ENCODE measurements at regions not wholly inside any gene's neighbourhood (a gene's known extent, or its start where the extent isn't known, plus 50 kb on each side); places are given as distances from the start of the nearest gene placed in this dataset.

DNA sequence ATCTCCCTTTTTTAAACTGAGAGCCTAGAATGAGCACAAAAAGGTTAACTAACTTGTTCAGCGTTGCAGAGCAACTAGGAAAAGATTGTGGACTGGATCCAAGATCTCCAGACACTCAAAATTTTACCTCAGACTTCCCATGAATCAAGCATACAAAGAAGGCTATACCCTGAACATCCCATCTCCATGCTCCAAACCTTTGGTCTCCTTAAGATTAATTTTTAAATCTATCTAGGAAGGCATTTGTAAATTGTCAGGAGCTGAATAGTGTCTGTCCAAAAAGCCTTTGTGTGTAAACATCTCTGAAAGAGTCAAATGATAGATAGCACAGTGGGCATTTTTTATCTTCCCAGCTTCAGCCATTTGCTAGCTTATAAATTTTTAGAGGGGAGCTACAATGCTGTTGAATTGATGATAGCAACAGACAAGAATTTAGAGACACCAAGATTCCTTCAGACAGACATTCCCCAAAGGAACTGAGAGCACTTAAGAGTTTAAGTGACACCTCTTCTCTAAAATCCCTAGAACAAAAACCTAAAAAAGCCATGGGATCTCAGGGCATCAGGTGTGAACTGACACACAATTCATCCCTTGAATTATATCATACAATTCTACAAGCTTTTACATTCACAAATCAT is 480.8 kb upstream of the FAM241A start:
- TF ChIP-seq NFIC (IDR thresholded peaks at IDR 0.05) (no peak), REST (IDR thresholded peaks at IDR 0.05; ENCODE audit: low read depth) (no peak), TAF1 (IDR thresholded peaks at IDR 0.05; ENCODE audit: low read depth) (no peak), ZBTB7A (IDR thresholded peaks at IDR 0.05; ENCODE audit: low read depth) (no peak), TEAD4 (IDR thresholded peaks at IDR 0.05) (no peak), CREB1 (IDR thresholded peaks at IDR 0.05; ENCODE audit: low read depth) (no peak), EGR1 (IDR thresholded peaks at IDR 0.05) (no peak), CEBPB (IDR thresholded peaks at IDR 0.05) (no peak)
- TF ChIP-seq, protein P1, sequence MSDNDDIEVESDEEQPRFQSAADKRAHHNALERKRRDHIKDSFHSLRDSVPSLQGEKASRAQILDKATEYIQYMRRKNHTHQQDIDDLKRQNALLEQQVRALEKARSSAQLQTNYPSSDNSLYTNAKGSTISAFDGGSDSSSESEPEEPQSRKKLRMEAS (IDR thresholded peaks at IDR 0.05) = no peak

GRCh38 chr4:111666826-111667360 is 478.4 kb upstream of the FAM241A start:
- TF ChIP-seq ZBTB7A (IDR thresholded peaks at IDR 0.05; ENCODE audit: low read depth) = no peak
- TF ChIP-seq TEAD4 (IDR thresholded peaks at IDR 0.05) = no peak
- no peak for TF ChIP-seq RAD21 (IDR thresholded peaks at IDR 0.05; ENCODE audit: low read depth)
- TF ChIP-seq TCF12 (IDR thresholded peaks at IDR 0.05; ENCODE audit: low read depth) = no peak
- no peak for TF ChIP-seq EGR1 (IDR thresholded peaks at IDR 0.05)
- TF ChIP-seq NFIC (IDR thresholded peaks at IDR 0.05) = no peak
- no peak for TF ChIP-seq TAF1 (IDR thresholded peaks at IDR 0.05; ENCODE audit: low read depth)
- TF ChIP-seq YY1 (IDR thresholded peaks at IDR 0.05; ENCODE audit: low read depth) = no peak
- no peak for TF ChIP-seq USF1 (IDR thresholded peaks at IDR 0.05)

GRCh38 chr4:111671756-111672155 is 473.5 kb upstream of the FAM241A start:
- no peak for TF ChIP-seq REST (IDR thresholded peaks at IDR 0.05; ENCODE audit: low read depth)
- no peak for TF ChIP-seq CREB1 (IDR thresholded peaks at IDR 0.05; ENCODE audit: low read depth)
- no peak for TF ChIP-seq TEAD4 (IDR thresholded peaks at IDR 0.05)
- TF ChIP-seq FOXM1 (IDR thresholded peaks at IDR 0.05; ENCODE audit: borderline replicate concordance, low read depth) = no peak
- TF ChIP-seq TCF12 (IDR thresholded peaks at IDR 0.05; ENCODE audit: low read depth) = no peak
- TF ChIP-seq, protein P1 (IDR thresholded peaks at IDR 0.05) = no peak
- TF ChIP-seq RAD21 (IDR thresholded peaks at IDR 0.05; ENCODE audit: low read depth) = no peak
- no peak for TF ChIP-seq TAF1 (IDR thresholded peaks at IDR 0.05; ENCODE audit: low read depth)
- no peak for TF ChIP-seq NFIC (IDR thresholded peaks at IDR 0.05)
- TF ChIP-seq USF1 (IDR thresholded peaks at IDR 0.05) = no peak
- no peak for TF ChIP-seq YY1 (IDR thresholded peaks at IDR 0.05; ENCODE audit: low read depth)
- no peak for TF ChIP-seq ZBTB7A (IDR thresholded peaks at IDR 0.05; ENCODE audit: low read depth)
- no peak for TF ChIP-seq EP300 (IDR thresholded peaks at IDR 0.05; ENCODE audit: borderline replicate concordance)
- TF ChIP-seq EGR1 (IDR thresholded peaks at IDR 0.05) = no peak
- no peak for TF ChIP-seq CEBPB (IDR thresholded peaks at IDR 0.05)

- TF ChIP-seq CEBPB (IDR thresholded peaks at IDR 0.05) = no peak
- no peak for TF ChIP-seq RAD21 (IDR thresholded peaks at IDR 0.05; ENCODE audit: low read depth)
- TF ChIP-seq TEAD4 (IDR thresholded peaks at IDR 0.05) = no peak
- no peak for TF ChIP-seq EP300 (IDR thresholded peaks at IDR 0.05; ENCODE audit: borderline replicate concordance)
- no peak for TF ChIP-seq TAF1 (IDR thresholded peaks at IDR 0.05; ENCODE audit: low read depth)
- no peak for TF ChIP-seq REST (IDR thresholded peaks at IDR 0.05; ENCODE audit: low read depth)
- no peak for TF ChIP-seq NFIC (IDR thresholded peaks at IDR 0.05)
- no peak for TF ChIP-seq EGR1 (IDR thresholded peaks at IDR 0.05)
- TF ChIP-seq, protein P1 (IDR thresholded peaks at IDR 0.05) = no peak
These were observed 469.5 kb upstream of the FAM241A start for GRCh38 chr4:111675746-111676145.

Measured in Ishikawa (cell line).